C4-2B (cell line): ENCODE measurements at regions not wholly inside any gene's neighbourhood (a gene's known extent, or its start where the extent isn't known, plus 50 kb on each side); places are given as distances from the start of the nearest gene placed in this dataset.

ENCODE experiments used
- ZFX ChIP-seq: fragments of 450-650 bp; IDR thresholded peaks from 2 replicates; pipeline ENCODE4 v1.6.1; 2017
- TF ChIP-seq, protein P1 (sequence below): fragments of 450-650 bp; conservative IDR thresholded peaks from 2 replicates; pipeline ENCODE4 v1.5.1; 2017; ENCODE audit warnings: mild to moderate bottlenecking

DNA sequence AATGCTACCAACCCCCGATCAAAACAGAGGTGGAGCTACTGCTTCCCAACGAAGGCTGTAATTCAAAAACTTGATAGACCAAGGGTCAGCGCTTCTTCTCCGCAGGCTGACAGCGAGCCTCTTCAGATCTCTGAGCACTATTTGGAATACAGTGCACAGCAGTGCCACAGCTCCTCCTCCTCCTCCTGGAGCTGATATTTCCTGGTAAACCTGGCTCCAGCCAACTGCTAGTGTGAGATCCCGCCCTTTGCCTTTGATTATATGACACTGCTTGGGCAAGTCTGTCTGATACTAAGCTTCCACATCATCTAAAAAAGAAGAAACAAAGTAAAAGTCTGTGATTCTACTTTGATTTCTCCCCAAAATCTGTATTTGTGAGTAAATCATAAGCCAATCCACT, 710.5 kb downstream of the DACH1 start:
- TF ChIP-seq, protein P1, sequence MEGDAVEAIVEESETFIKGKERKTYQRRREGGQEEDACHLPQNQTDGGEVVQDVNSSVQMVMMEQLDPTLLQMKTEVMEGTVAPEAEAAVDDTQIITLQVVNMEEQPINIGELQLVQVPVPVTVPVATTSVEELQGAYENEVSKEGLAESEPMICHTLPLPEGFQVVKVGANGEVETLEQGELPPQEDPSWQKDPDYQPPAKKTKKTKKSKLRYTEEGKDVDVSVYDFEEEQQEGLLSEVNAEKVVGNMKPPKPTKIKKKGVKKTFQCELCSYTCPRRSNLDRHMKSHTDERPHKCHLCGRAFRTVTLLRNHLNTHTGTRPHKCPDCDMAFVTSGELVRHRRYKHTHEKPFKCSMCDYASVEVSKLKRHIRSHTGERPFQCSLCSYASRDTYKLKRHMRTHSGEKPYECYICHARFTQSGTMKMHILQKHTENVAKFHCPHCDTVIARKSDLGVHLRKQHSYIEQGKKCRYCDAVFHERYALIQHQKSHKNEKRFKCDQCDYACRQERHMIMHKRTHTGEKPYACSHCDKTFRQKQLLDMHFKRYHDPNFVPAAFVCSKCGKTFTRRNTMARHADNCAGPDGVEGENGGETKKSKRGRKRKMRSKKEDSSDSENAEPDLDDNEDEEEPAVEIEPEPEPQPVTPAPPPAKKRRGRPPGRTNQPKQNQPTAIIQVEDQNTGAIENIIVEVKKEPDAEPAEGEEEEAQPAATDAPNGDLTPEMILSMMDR, result no peak
- TF ChIP-seq ZFX, result no peak
